HEK293 (cell line): ENCODE measurements at regions not wholly inside any gene's neighbourhood (a gene's known extent, or its start where the extent isn't known, plus 50 kb on each side); places are given as distances from the start of the nearest gene placed in this dataset.

Source experiments
- CTCF ChIA-PET: fragments of 350-600 bp; formaldehyde crosslinking; extraction: SDS; loops from one replicate; lab custom pipeline; 2021; ENCODE audit warnings: antibody characterized with exemption; lab: Yijun Ruan, JAX
- POLR2A ChIA-PET: fragments of 300-600 bp; formaldehyde crosslinking; extraction: SDS; loops from one replicate; lab custom pipeline; 2020; ENCODE audit warnings: antibody characterized with exemption, inconsistent platforms; lab: Yijun Ruan, JAX
- H3K27ac ChIP-seq: fragments of 200-500 bp; sonication (Bioruptor generic); 2 replicates; pipeline ENCODE4 v1.5.1; 2014; ENCODE audit warnings: low read depth, low read length, control low read depth, inconsistent platforms; ENCODE audit errors: extremely low read depth
- H3K36me3 ChIP-seq, 2 experiments: fragments of 200-500 bp in 1 of 2; sonication (Bioruptor generic) in 1 of 2; 1 replicate in 1 of 2; 2 replicates in 1 of 2; pipeline ENCODE4 v1.5.1; 2014 to 2017; ENCODE audit warnings: inconsistent platforms in 2 of 2, low read length in 2 of 2; ENCODE audit not compliant: control insufficient read depth in 2 of 2, insufficient read depth in 1 of 2
- H3K4me1 ChIP-seq: fragments of 200-500 bp; sonication (Bioruptor generic); 2 replicates; pipeline ENCODE4 v1.5.1; 2014; ENCODE audit warnings: mild to moderate bottlenecking, low read length, inconsistent platforms; ENCODE audit not compliant: control insufficient read depth, insufficient read depth
- H3K4me3 ChIP-seq: 2 replicates; pipeline ENCODE4 v1.5.1; 2011; ENCODE audit warnings: low read depth, mild to moderate bottlenecking, control low read depth, low read length, moderate library complexity
- H3K9me3 ChIP-seq: fragments of 200-500 bp; sonication (Bioruptor generic); 2 replicates; pipeline ENCODE4 v1.5.1; 2014; ENCODE audit warnings: low read depth, low read length, inconsistent platforms; ENCODE audit not compliant: control insufficient read depth, insufficient read depth
- GLIS2 ChIP-seq: fragments of 450-650 bp; formaldehyde crosslinking; IDR thresholded peaks from 2 replicates; pipeline ENCODE4 v1.5.1; 2016; ENCODE audit warnings: missing biosample characterization, missing genetic modification characterization
- OSR2 ChIP-seq: fragments of 450-650 bp; formaldehyde crosslinking; IDR thresholded peaks from 2 replicates; pipeline ENCODE4 v1.5.1; 2016; ENCODE audit warnings: missing biosample characterization, missing genetic modification characterization
- PBX3 ChIP-seq: sonication (generic); formaldehyde crosslinking; IDR thresholded peaks from 2 replicates; pipeline ENCODE4 v1.8.1; 2022; ENCODE audit warnings: mild to moderate bottlenecking, moderate library complexity, missing genetic modification reagents
- PRDM1 ChIP-seq: fragments of 450-650 bp; formaldehyde crosslinking; IDR thresholded peaks from 2 replicates; pipeline ENCODE4; 2016; ENCODE audit warnings: missing biosample characterization, missing genetic modification characterization
- REPIN1 ChIP-seq: fragments of 450-650 bp; formaldehyde crosslinking; IDR thresholded peaks from 2 replicates; pipeline ENCODE4 v1.5.1; 2017; ENCODE audit warnings: missing biosample characterization, missing genetic modification characterization, low read depth
- SETDB1 ChIP-seq: IDR thresholded peaks from one replicate; pipeline ENCODE4 v1.6.1; 2017; ENCODE audit warnings: mild to moderate bottlenecking, low read length, moderate library complexity, mixed read lengths; ENCODE audit not compliant: insufficient read length
- TCF7L2 ChIP-seq: IDR thresholded peaks from 2 replicates; pipeline ENCODE4 v1.6.1; 2011; ENCODE audit warnings: low read depth, mild to moderate bottlenecking, inconsistent platforms, low read length, moderate library complexity, borderline replicate concordance
- YY1 ChIP-seq: fragments of 450-650 bp; formaldehyde crosslinking; IDR thresholded peaks from 2 replicates; pipeline ENCODE4 v1.5.1; 2018; ENCODE audit warnings: missing biosample characterization, missing genetic modification characterization
- ZFP69B ChIP-seq: fragments of 450-650 bp; formaldehyde crosslinking; IDR thresholded peaks from 2 replicates; pipeline ENCODE4 v1.5.1; 2016; ENCODE audit warnings: missing biosample characterization, missing genetic modification characterization
- ZNF121 ChIP-seq: fragments of 450-650 bp; formaldehyde crosslinking; IDR thresholded peaks from 2 replicates; pipeline ENCODE4 v1.5.1; 2016; ENCODE audit warnings: missing biosample characterization, missing genetic modification characterization
- ZNF214 ChIP-seq: fragments of 450-650 bp; formaldehyde crosslinking; IDR thresholded peaks from 2 replicates; pipeline ENCODE4 v1.5.1; 2017; ENCODE audit warnings: missing biosample characterization, mild to moderate bottlenecking, missing genetic modification characterization, borderline replicate concordance
- ZNF398 ChIP-seq: fragments of 450-650 bp; formaldehyde crosslinking; IDR thresholded peaks from 2 replicates; pipeline ENCODE4 v1.5.1; 2017; ENCODE audit warnings: missing biosample characterization, missing genetic modification characterization
- ZNF48 ChIP-seq: fragments of 450-650 bp; formaldehyde crosslinking; IDR thresholded peaks from 2 replicates; pipeline ENCODE4 v1.5.1; 2016; ENCODE audit warnings: missing biosample characterization, missing genetic modification characterization
- ZNF514 ChIP-seq: fragments of 450-650 bp; formaldehyde crosslinking; IDR thresholded peaks from 2 replicates; pipeline ENCODE4 v1.5.1; 2016; ENCODE audit warnings: missing biosample characterization, missing genetic modification characterization
- ZNF518A ChIP-seq: fragments of 450-650 bp; formaldehyde crosslinking; conservative IDR thresholded peaks from 2 replicates; pipeline ENCODE4 v1.5.1; 2016; ENCODE audit warnings: low read depth, missing biosample characterization, missing genetic modification characterization
- ZNF571 ChIP-seq: fragments of 450-650 bp; formaldehyde crosslinking; IDR thresholded peaks from 2 replicates; pipeline ENCODE4 v1.5.0; 2017; ENCODE audit warnings: missing biosample characterization, missing genetic modification characterization
- ZNF585B ChIP-seq: fragments of 450-650 bp; formaldehyde crosslinking; IDR thresholded peaks from 2 replicates; pipeline ENCODE4 v1.5.1; 2016; ENCODE audit warnings: missing biosample characterization, missing genetic modification characterization
- ZNF624 ChIP-seq: fragments of 450-650 bp; formaldehyde crosslinking; IDR thresholded peaks from 2 replicates; pipeline ENCODE4 v1.5.1; 2017; ENCODE audit warnings: missing biosample characterization, missing genetic modification characterization
- ZNF704 ChIP-seq: fragments of 450-650 bp; formaldehyde crosslinking; IDR thresholded peaks from 2 replicates; pipeline ENCODE4 v1.5.1; 2016; ENCODE audit warnings: missing biosample characterization, missing genetic modification characterization
- ZNF747 ChIP-seq: fragments of 450-650 bp; formaldehyde crosslinking; IDR thresholded peaks from 2 replicates; pipeline ENCODE4 v1.5.1; 2016; ENCODE audit warnings: missing biosample characterization, missing genetic modification characterization
- ZNF76 ChIP-seq: fragments of 450-650 bp; formaldehyde crosslinking; IDR thresholded peaks from 2 replicates; pipeline ENCODE4; 2016; ENCODE audit warnings: low read depth, missing biosample characterization, missing genetic modification characterization, borderline replicate concordance
- ZNF785 ChIP-seq: fragments of 450-650 bp; formaldehyde crosslinking; IDR thresholded peaks from 2 replicates; pipeline ENCODE4 v1.5.1; 2016; ENCODE audit warnings: missing biosample characterization, missing genetic modification characterization
- ZSCAN18 ChIP-seq: fragments of 450-650 bp; formaldehyde crosslinking; IDR thresholded peaks from 2 replicates; pipeline ENCODE4 v1.5.1; 2016; ENCODE audit warnings: missing biosample characterization, missing genetic modification characterization

- Histone ChIP-seq H3K4me3 (no peak overlapping the region), H3K36me3 (no peaks in the 10 kb centered on the region), H3K4me1 (no peaks in the 10 kb centered on the region), H3K27ac (no peak overlapping the region), H3K9me3 (no peaks in the 10 kb centered on the region)
- no peak for TF ChIP-seq ZNF624 (tag by site-specific recombination)
- TF ChIP-seq OSR2: no peak
- TF ChIP-seq ZNF214 (tag by site-specific recombination): no peak
- TF ChIP-seq ZNF76 (tag by site-specific recombination): no peak
- TF ChIP-seq ZNF747 (tag by site-specific recombination): no peak
- ChIA-PET CTCF (no interaction called here), POLR2A (no interaction called here)
Observed at GRCh38 chr3:127520993-127521392, 69.5 kb downstream of the TPRA1 start.

- H3K4me3 ChIP-seq: no peak overlapping the region
- H3K4me1 ChIP-seq: no peaks in the 10 kb centered on the region
- ChIA-PET CTCF (no interaction called here), POLR2A (no interaction called here)
- no peak for TF ChIP-seq ZSCAN18 (tag by site-specific recombination)
- TF ChIP-seq REPIN1 (tag by site-specific recombination): no peak
- TF ChIP-seq YY1 (tag by site-specific recombination): no peak
- no peak for TF ChIP-seq ZNF704
- no peak for TF ChIP-seq SETDB1
- no peak for TF ChIP-seq ZNF785 (tag by site-specific recombination)
- no peaks in the 10 kb centered on the region for H3K36me3 ChIP-seq
- H3K27ac ChIP-seq: no peak overlapping the region
- H3K9me3 ChIP-seq: no peaks in the 10 kb centered on the region
Observed at GRCh38 chr3:127518456-127519081, 72.0 kb downstream of the TPRA1 start.

- no peaks in the 10 kb centered on the region for H3K9me3 ChIP-seq
- ChIA-PET POLR2A (no interaction called here), CTCF (no interaction called here)
- H3K36me3 ChIP-seq: no peaks in the 10 kb centered on the region
- H3K4me3 ChIP-seq: no peak overlapping the region
- no peak overlapping the region for H3K27ac ChIP-seq
- H3K4me1 ChIP-seq: no peaks in the 10 kb centered on the region
- TF ChIP-seq PBX3: no peak
- no peak for TF ChIP-seq ZNF518A
- no peak for TF ChIP-seq ZNF48 (tag by site-specific recombination)
- no peak for TF ChIP-seq TCF7L2
- TF ChIP-seq ZNF571: no peak
- TF ChIP-seq ZNF585B: no peak
- TF ChIP-seq ZNF514 (tag by site-specific recombination): no peak
- TF ChIP-seq ZNF121 (tag by site-specific recombination): no peak
- TF ChIP-seq PRDM1 (tag by site-specific recombination): no peak
- TF ChIP-seq ZFP69B (tag by site-specific recombination): no peak
- no peak for TF ChIP-seq GLIS2
- TF ChIP-seq ZNF398: no peak
Observed at GRCh38 chr3:127512256-127512655, 78.3 kb downstream of the TPRA1 start.
